Right renal pelvis (tissue), 4 donors: ENCODE measurements at regions not wholly inside any gene's neighbourhood (a gene's known extent, or its start where the extent isn't known, plus 50 kb on each side); places are given as distances from the start of the nearest gene placed in this dataset.
"Not testable (repeated sequence)": the region's sequence is repeated elsewhere in the genome, so short reads cannot be mapped to it uniquely, and the experiment has no call there.

Source experiments
- DNase-seq, 4 donors: peaks; one replicate each; pipeline ENCODE4 v3.0.0-alpha.2; 2013; ENCODE audit warnings: low read depth in 4 of 4, low spot score in 3 of 4, missing footprints in 1 of 4

GRCh38 chr2:126275098-126275497 is 380.9 kb upstream of the GYPC start:
- no peak for DNase-seq

DNA sequence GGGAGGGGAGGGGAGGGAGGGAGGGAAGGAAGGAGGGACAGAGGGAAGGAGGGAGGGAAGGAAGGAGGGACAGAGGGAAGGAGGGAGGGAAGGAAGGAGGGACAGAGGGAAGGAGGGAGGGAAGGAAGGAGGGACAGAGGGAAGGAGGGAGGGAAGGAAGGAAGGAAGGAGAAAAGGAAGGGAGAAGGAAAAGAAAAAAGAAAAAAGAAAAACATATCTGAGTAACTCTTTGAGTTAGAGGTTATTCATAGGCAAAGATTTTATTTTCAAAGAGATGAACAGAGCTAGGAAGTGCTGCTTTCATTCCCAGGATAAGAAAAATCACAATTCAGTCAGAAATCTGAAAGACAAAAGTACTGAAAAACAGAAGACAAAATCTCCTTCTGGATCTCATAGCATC is 379.7 kb upstream of the GYPC start:
- DNase-seq = not testable (repeated sequence)

DNA sequence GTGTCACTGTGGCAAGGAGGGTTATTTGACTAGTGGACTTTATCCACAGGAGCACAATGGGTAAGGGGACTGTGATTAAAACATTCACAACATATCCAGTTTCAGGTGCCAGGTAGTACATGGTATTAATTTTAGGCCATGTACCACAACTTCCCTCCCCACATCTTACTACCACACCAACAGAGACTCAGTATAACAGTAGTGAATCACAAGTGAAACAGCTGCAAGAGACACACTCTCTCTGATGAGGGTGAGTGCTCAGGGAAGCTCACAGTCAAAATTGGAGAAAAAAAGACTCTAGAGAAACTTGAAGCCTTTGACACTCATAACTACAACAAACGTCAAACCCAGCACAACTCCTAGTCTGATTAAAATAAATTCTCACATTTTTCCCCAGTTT is 367.6 kb upstream of the GYPC start:
- no peak for DNase-seq

- not testable (repeated sequence) for DNase-seq
These were observed 362.0 kb upstream of the GYPC start for GRCh38 chr2:126293962-126294361.

DNA sequence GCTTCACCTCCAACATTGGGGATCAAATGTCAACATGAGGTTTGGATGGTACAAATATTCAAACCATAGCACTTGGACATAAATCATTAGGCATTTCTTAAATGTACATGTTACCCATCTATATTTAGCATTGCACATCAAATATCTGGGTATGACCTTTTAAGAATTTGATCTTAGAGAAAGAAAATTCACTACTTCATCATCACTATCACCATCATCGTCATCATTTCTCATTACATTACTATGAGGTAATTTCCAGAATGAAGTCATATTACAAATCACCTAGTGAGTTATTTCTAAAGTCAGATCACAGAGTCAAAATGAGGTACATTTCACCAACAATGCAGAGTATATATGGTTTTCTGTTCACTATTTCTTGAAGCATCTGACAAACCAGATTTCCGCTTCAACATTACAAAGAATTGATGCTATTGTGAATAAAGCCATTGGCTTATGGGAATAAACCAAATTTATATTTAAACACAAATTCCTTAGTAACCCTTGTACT is 356.4 kb upstream of the GYPC start:
- no peak for DNase-seq

DNA sequence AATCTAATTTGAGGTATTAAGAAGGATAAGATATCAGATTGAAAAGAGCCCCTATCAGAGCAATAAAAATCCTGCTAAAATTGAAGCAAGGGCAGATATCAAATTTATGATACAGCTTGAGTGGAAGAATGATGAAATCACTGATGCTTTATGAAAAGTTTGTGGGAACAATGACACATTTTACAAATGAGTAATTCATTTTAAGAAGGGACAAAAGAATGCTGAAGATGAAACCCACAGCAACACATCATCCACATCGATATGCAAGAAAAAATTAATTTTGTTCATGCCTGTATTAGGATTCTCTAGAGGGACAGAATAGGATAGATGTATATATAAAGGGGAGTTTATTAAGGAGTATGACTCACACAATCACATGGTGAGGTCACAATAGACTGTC is 355.6 kb upstream of the GYPC start:
- DNase-seq = no peak

GRCh38 chr2:126302043-126302442 is 353.9 kb upstream of the GYPC start:
- DNase-seq = no peak

DNA sequence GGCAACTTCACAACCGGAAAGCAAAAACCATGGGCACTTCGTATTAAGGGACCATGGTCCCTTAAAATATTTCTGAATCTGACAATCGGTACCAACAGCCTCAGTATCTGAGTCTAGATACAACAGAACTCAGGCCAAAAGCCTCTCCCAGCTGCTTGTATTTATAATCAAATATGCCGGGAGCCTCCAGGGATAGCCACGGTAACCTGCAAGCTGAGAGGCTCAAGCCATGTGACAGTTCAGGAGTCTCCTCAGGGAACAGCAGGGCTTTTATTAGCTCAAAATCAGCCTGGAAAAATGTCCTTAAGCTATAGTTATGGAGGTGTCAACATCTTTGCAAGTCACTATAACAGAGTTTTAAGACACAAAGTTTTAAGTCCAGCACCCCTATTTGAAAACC is 352.8 kb upstream of the GYPC start:
- DNase-seq = no peak

GRCh38 chr2:126304154-126304553 is 351.8 kb upstream of the GYPC start:
- DNase-seq = no peak

- no peak for DNase-seq
These were observed 349.4 kb upstream of the GYPC start for GRCh38 chr2:126306539-126306938.

GRCh38 chr2:126307740-126308139 is 348.2 kb upstream of the GYPC start:
- DNase-seq = no peak

DNA sequence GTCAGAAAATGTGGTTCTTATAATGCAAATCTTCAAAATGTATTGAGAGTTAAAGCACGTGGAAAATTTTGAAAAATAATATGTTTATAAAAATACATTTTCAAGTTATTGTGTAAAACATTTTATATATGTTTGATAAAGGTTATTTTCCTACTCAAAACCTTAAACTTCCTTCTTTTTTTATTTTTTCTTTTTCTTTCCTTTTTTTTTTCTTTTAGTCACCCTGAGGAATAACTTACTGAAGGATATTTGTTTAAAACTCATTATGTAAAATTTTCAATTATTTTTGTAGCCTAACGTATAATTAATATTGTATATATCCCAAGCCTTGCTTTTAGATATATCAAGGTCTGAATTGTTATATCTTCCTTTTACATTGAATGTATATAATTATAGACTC is 346.8 kb upstream of the GYPC start:
- no peak for DNase-seq

GRCh38 chr2:126312579-126312978 is 343.4 kb upstream of the GYPC start:
- DNase-seq = no peak

DNA sequence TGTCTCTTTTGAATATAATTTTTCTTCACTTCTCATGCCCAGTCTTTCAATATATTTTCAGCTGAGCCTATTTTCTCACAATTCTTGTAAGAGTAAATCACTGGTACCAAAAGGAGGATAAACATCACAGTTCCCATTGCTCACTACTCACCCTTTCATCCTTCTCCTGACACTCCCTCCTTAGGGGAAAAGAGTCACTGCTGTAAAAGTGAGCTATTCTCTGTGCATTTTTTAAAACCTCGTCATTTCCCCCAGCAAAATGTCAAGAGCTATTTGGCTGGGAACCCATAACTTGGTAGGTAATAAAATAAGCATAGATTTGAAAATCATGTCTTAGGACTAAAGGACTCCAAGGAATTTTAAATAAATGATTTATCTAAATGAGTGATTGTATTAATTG is 340.1 kb upstream of the GYPC start:
- DNase-seq = no peak

DNA sequence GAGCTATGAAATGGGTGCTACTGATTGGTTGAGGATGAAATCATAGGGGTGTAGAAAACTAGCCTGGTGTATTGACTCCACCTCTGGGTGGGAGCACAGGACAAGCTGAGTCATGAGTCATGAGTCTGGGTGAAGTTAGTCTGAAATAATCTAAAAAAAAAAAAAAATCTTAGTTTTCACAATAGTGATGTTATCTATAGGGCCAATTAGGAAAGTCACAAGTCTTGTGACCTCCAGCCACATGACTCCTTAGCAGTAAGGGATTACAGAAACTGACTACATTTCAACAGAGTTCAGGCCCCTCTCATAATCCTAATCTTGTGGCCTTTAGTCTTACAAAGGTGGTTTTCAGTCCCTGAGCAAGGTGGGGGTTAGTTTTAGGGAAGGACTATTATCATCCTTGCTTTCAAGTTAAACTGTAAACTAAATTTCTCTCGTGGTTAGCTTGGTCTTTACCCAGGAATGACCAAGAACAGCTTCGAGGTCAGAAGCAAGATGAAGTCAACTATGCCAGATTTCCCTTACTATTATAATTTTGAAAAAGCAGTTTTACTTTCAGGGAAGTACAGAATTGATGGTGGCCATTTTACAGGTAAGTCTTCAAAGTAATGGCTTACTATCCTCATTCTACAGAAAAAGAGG is 338.0 kb upstream of the GYPC start:
- DNase-seq = no peak

- no peak for DNase-seq
These were observed 333.6 kb upstream of the GYPC start for GRCh38 chr2:126322342-126322741.

DNA sequence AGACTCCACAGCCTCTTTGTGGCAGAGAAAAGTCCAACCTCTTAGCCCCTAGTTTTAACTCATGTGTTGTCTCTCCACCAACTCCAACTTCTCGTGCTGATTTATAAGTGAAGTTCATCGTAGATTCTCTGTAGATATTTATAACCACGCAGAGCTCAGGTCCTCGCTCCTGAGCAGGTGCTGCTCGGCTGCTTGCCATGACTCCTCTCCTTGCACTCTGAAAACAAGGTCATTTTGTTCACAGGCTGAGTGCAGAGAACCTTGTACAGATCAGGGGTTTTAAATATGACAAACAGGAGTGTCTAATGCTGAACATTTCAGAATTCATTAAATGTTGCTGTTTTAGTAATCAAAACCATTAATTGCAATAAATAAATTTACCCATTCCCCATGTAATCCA is 330.8 kb upstream of the GYPC start:
- no peak for DNase-seq

DNA sequence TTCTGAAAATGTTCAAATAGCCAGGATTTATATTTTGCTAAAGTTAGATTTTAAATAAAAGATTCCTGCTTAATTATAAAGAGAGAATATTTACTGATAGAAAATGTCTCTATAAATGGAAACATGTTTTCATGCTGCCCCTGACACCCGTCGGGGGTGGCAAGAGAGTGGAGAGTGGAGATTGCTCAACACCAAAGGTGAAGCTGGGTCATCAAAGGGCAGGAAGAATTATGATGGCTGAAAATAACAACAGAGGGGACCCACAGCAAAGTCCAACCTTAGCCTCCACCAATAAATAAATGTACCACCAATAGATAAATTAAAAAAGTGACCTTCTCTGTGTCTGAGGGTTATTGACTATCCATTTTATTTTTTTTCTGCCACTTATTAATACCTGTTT is 326.8 kb upstream of the GYPC start:
- DNase-seq = no peak

- DNase-seq = no peak
These were observed 313.5 kb upstream of the GYPC start for GRCh38 chr2:126342457-126342856.

GRCh38 chr2:126343136-126343535 is 312.8 kb upstream of the GYPC start:
- DNase-seq = no peak

DNA sequence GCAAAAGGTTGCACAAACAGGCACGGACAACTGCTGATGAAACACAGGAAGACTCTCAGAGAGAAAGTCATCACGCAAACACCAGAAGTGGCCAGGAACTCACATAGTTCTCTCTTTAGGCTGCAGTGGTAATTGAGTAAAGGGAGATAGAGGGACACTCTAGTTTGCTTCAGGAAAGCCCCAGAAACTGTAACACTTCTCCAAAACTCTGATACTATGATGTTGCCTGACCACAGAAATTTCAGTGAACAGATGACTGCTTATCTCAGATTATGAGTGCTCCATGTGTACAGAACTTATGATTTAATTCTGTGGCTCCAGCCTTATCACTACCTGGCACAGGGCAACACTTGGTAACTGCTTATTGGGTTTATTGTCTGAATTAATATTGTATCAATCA is 311.5 kb upstream of the GYPC start:
- no peak for DNase-seq

DNA sequence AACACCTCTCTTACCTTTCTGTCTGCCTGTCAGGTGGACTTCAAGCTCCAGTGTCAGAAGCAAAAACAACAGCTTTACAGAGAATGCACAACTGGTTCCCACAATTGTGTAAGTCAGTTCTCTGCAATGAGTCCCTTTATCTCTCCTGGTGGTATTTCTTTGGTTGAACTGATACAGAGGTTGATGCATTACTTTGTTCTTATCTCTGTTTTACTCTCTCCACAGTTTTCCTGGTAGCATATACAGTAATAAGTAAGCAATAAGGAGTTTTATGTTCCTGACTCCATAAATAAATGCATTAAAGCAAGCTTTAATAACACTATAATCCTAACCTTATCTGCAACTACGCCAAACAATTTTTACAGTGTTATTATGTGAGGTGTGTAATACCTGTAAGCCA is 310.3 kb upstream of the GYPC start:
- DNase-seq = no peak

DNA sequence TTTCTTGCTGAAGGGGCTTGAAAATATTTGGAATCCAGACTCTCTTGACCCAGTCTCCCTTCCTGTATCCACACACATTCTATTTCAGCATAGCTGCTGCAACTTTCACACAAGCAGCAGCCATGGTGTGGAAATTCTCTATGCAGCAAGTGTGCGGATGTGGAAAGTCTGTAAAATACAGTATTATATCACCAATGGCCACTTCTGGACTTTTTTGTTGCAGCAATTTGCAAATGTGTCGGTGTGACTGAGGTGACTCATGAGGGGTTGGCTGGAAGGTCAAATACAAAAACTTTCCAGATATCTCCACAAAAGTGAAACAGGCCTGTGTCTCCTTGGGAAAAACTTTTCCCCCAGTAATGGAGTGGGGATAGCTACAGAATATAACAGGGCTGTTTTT is 299.3 kb upstream of the GYPC start:
- no peak for DNase-seq
